PC-3 (cell line): ENCODE measurements at regions not wholly inside any gene's neighbourhood (a gene's known extent, or its start where the extent isn't known, plus 50 kb on each side); places are given as distances from the start of the nearest gene placed in this dataset.
A peak's percentile ranks its signal among the peaks of the same experiment; 100 is the strongest.

Experiments
- ATAC-seq: fragments of 200-7000 bp; cut with Tn5 transposase; 2 replicates; pipeline ENCODE4 v1.9.1; 2020; ENCODE audit warnings: mild to moderate bottlenecking, moderate library complexity
- BruUV-seq: library from RNA; stranded (reverse); fragments of 400-500 nt; replicated peaks from 2 replicates; lab custom pipeline; 2021; lab: Mats Ljungman, UMichigan
- CTCF ChIA-PET: fragments of 300-600 bp; sonication (Branson Sonifier 250); formaldehyde crosslinking; loops from one replicate; lab custom pipeline; 2022; ENCODE audit warnings: antibody characterized with exemption; lab: Charles Lee
- POLR2A ChIA-PET: fragments of 300-600 bp; sonication (Branson Sonifier 250); formaldehyde crosslinking; loops from one replicate; lab custom pipeline; 2022; ENCODE audit warnings: antibody characterized with exemption; ENCODE audit not compliant: unreplicated experiment; lab: Charles Lee
- DNase-seq: peaks from one replicate; pipeline ENCODE4 v3.0.0-alpha.2; 2015
- H2AFZ ChIP-seq: fragments of 300-600 bp; sonication (generic); 2 replicates; pipeline ENCODE4 v1.6.0; 2016; ENCODE audit warnings: antibody characterized with exemption, low read length
- H3F3A ChIP-seq: fragments of 300-600 bp; sonication (generic); one replicate; pipeline ENCODE4 v1.6.0; 2017; ENCODE audit warnings: antibody characterized with exemption, low read length, control low read depth, mild to moderate bottlenecking; ENCODE audit not compliant: unreplicated experiment
- H3K27ac ChIP-seq: fragments of 300-600 bp; sonication (generic); 2 replicates; pipeline ENCODE4 v1.5.1; 2016; ENCODE audit warnings: mild to moderate bottlenecking, low read length
- H3K27me3 ChIP-seq: fragments of 300-600 bp; sonication (generic); 2 replicates; pipeline ENCODE4 v1.6.1; 2016; ENCODE audit warnings: low read length, mixed read lengths
- H3K36me3 ChIP-seq: fragments of 300-600 bp; sonication (generic); 2 replicates; pipeline ENCODE4 v1.6.1; 2016; ENCODE audit warnings: low read depth, mixed run types, low read length, mixed read lengths
- H3K4me1 ChIP-seq: fragments of 300-600 bp; sonication (generic); 2 replicates; pipeline ENCODE4 v1.5.1; 2016; ENCODE audit warnings: low read length; ENCODE audit not compliant: insufficient read depth
- H3K4me2 ChIP-seq: fragments of 300-600 bp; sonication (generic); 2 replicates; pipeline ENCODE4 v1.6.0; 2016; ENCODE audit warnings: low read length
- H3K4me3 ChIP-seq: fragments of 300-600 bp; sonication (generic); 2 replicates; pipeline ENCODE4 v1.5.1; 2016; ENCODE audit warnings: mild to moderate bottlenecking, low read length, mixed read lengths
- H3K79me2 ChIP-seq: fragments of 300-600 bp; sonication (generic); 2 replicates; pipeline ENCODE4 v1.6.1; 2017; ENCODE audit warnings: low read length, mixed read lengths
- H3K9ac ChIP-seq: fragments of 300-600 bp; sonication (generic); 2 replicates; pipeline ENCODE4 v1.6.0; 2016; ENCODE audit warnings: mild to moderate bottlenecking, low read length
- H3K9me2 ChIP-seq: fragments of 300-600 bp; sonication (generic); replicated peaks from 2 replicates; pipeline ENCODE4 v1.6.1; 2016; ENCODE audit warnings: mixed run types, low read length, mixed read lengths
- H3K9me3 ChIP-seq: fragments of 300-600 bp; sonication (generic); 2 replicates; pipeline ENCODE4 v1.6.1; 2016; ENCODE audit warnings: low read length, mixed read lengths
- H4K20me1 ChIP-seq: fragments of 300-600 bp; sonication (generic); 2 replicates; pipeline ENCODE4 v1.6.1; 2016; ENCODE audit warnings: low read length, mixed read lengths
- EZH2 ChIP-seq: fragments of 300-600 bp; sonication (generic); IDR thresholded peaks from one replicate; pipeline ENCODE4 v1.6.1; 2017; ENCODE audit warnings: antibody characterized with exemption, mild to moderate bottlenecking, low read length; ENCODE audit not compliant: unreplicated experiment
- EZH2phosphoT487 ChIP-seq: fragments of 300-600 bp; sonication (generic); IDR thresholded peaks from 2 replicates; pipeline ENCODE4 v1.6.1; 2018; ENCODE audit warnings: mild to moderate bottlenecking, antibody characterized with exemption, low read length, borderline replicate concordance
- intact Hi-C: fragments of 100-400 bp; cut with micrococcal nuclease; formaldehyde crosslinking; loops from 2 replicates; pipeline ENCODE4 v1.9.0; 2023
- TF ChIP-seq, protein P1 (sequence below): fragments of 300-600 bp; sonication (generic); conservative IDR thresholded peaks from 2 replicates; pipeline ENCODE4 v1.5.1; 2017; ENCODE audit warnings: antibody characterized with exemption, low read depth, mild to moderate bottlenecking, low read length

GRCh38 chr3:102135316-102135715 is 286.0 kb downstream of the NFKBIZ start:
- H3K9me3 ChIP-seq = no peaks in the 10 kb centered on the region
- H3K4me1 ChIP-seq = peaks cover 24% of the 10 kb centered on the region
- DNase-seq (no peak), ATAC-seq (no peak)
- peak overlapping the region; percentile 94 for H3K27ac ChIP-seq
- no peaks in the 10 kb centered on the region for H3K79me2 ChIP-seq
- H4K20me1 ChIP-seq = no peaks in the 10 kb centered on the region
- intact Hi-C loops = loop anchor here (5.0 to 10.0 kb wide), 2 partner anchors 128 to 321 kb away; no protein-coding TSS in a partner anchor
- POLR2A ChIA-PET = no interaction called here
- no peak overlapping the region for H2AFZ ChIP-seq
- H3K4me2 ChIP-seq = peak overlapping the region; percentile 70
- H3F3A ChIP-seq = no peaks in the 10 kb centered on the region
- H3K9me2 ChIP-seq = no peaks in the 10 kb centered on the region
- no TSS peak for BruUV-seq
- H3K9ac ChIP-seq = peak overlapping the region; percentile 85
- TF ChIP-seq EZH2 (no peak), EZH2phosphoT487 (no peak)
- TF ChIP-seq, protein P1, sequence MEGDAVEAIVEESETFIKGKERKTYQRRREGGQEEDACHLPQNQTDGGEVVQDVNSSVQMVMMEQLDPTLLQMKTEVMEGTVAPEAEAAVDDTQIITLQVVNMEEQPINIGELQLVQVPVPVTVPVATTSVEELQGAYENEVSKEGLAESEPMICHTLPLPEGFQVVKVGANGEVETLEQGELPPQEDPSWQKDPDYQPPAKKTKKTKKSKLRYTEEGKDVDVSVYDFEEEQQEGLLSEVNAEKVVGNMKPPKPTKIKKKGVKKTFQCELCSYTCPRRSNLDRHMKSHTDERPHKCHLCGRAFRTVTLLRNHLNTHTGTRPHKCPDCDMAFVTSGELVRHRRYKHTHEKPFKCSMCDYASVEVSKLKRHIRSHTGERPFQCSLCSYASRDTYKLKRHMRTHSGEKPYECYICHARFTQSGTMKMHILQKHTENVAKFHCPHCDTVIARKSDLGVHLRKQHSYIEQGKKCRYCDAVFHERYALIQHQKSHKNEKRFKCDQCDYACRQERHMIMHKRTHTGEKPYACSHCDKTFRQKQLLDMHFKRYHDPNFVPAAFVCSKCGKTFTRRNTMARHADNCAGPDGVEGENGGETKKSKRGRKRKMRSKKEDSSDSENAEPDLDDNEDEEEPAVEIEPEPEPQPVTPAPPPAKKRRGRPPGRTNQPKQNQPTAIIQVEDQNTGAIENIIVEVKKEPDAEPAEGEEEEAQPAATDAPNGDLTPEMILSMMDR = no peak
- no peaks in the 10 kb centered on the region for H3K27me3 ChIP-seq
- peak overlapping the region; percentile 39 for H3K4me3 ChIP-seq
- no peaks in the 10 kb centered on the region for H3K36me3 ChIP-seq
- CTCF ChIA-PET = no interaction called here

DNA sequence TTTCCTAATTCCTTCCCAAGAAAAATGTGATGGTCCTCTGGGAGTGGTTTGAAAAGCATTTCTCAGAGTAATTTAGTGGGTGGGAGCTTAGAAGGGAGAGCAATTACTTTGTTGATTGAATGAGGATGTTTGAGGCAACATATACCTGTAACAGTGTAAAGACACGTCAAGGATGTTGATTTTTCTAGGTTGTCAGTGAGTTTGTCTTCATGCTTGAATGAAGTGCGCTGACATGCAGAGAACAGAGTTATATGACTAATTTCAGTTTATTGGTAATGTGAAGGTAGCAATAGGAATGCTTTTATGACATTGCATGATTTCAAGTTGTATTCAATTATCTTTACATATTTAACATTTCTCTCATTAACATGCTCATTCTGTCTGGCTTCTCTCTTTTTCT is 286.9 kb downstream of the NFKBIZ start:
- Histone ChIP-seq H2AFZ (no peak overlapping the region), H3K9me3 (no peaks in the 10 kb centered on the region), H3K4me1 (peaks cover 18% of the 10 kb centered on the region), H3K9ac (peak overlapping the region; percentile 85), H4K20me1 (no peaks in the 10 kb centered on the region), H3K79me2 (no peaks in the 10 kb centered on the region), H3K9me2 (no peaks in the 10 kb centered on the region), H3K4me2 (peak overlapping the region; percentile 70), H3K27ac (peak overlapping the region; percentile 94), H3K36me3 (no peaks in the 10 kb centered on the region), H3K4me3 (peak overlapping the region; percentile 39; the same call in 1 of the 2 replicates), H3K27me3 (no peaks in the 10 kb centered on the region), H3F3A (no peaks in the 10 kb centered on the region)
- TF ChIP-seq EZH2phosphoT487 (no peak), EZH2 (no peak)
- TF ChIP-seq, protein P1 = no peak
- ATAC-seq (peak; percentile 94), DNase-seq (peak; percentile 84)
- CTCF ChIA-PET = interaction anchor here (0.7 kb wide), 1 partner anchor 89 kb away, joined by 5 read pairs; no protein-coding TSS in a partner anchor
- POLR2A ChIA-PET = interaction anchor here (0.6 to 1.1 kb wide), 3 partner anchors 39 to 393 kb away, joined by 3 to 4 read pairs (median 3); no protein-coding TSS in a partner anchor
- no TSS peak for BruUV-seq
- intact Hi-C loops = loop anchor here (1.0 to 10.0 kb wide), 7 partner anchors 20 to 321 kb away; no protein-coding TSS in a partner anchor

- ATAC-seq (no peak), DNase-seq (no peak)
- ChIA-PET CTCF (no interaction called here), POLR2A (no interaction called here)
- BruUV-seq = no TSS peak
- intact Hi-C loops = no loop called here
- H2AFZ ChIP-seq = no peak overlapping the region
- H3K9me3 ChIP-seq = no peaks in the 10 kb centered on the region
- no peak overlapping the region for H3K9ac ChIP-seq
- H3F3A ChIP-seq = no peaks in the 10 kb centered on the region
- no peak overlapping the region for H3K4me3 ChIP-seq
- H3K4me1 ChIP-seq = peaks cover 16% of the 10 kb centered on the region
- no peaks in the 10 kb centered on the region for H3K27me3 ChIP-seq
- H3K36me3 ChIP-seq = no peaks in the 10 kb centered on the region
- H3K4me2 ChIP-seq = no peak overlapping the region
- no peaks in the 10 kb centered on the region for H4K20me1 ChIP-seq
- no peaks in the 10 kb centered on the region for H3K79me2 ChIP-seq
- H3K9me2 ChIP-seq = no peaks in the 10 kb centered on the region
- TF ChIP-seq EZH2 = no peak
- TF ChIP-seq, protein P1 = no peak
- TF ChIP-seq EZH2phosphoT487 = no peak
- no peak overlapping the region for H3K27ac ChIP-seq
Observed at GRCh38 chr3:102140116-102140515, 290.8 kb downstream of the NFKBIZ start.
